HT-29 (cell line): ENCODE measurements at regions not wholly inside any gene's neighbourhood (a gene's known extent, or its start where the extent isn't known, plus 50 kb on each side); places are given as distances from the start of the nearest gene placed in this dataset.
"Not testable (repeated sequence)": the region's sequence is repeated elsewhere in the genome, so short reads cannot be mapped to it uniquely, and the experiment has no call there.

ENCODE experiments used
- DNase-seq: peaks from one replicate; pipeline ENCODE4 v3.0.0-alpha.2; 2015; ENCODE audit warnings: low spot score

GRCh38 chr16:35102780-35103403 lies 1643.5 kb downstream of the TP53TG3F start:
- DNase-seq = peak; percentile 48

DNA sequence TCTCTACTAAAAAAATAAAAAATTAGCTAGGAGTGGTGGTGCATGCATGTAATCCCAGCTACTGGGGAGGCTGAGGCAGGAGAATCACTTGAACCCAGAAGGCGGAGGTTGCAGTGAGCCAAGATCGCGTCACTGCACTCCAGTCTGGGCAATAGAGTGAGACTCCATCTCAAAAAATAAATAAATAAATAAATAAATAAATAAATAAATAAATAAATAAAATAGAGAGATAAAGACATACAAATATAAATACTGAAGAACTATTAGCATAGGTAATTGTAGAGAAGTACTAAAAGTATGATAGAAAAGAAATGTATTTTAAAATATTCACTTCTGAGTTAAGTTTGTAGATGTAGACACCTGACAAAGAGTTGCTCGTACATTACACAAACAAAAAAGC lies 1652.4 kb downstream of the TP53TG3F start:
- not testable (repeated sequence) for DNase-seq

- DNase-seq = no peak
Observed at GRCh38 chr16:35131429-35131828, 1672.0 kb downstream of the TP53TG3F start.

GRCh38 chr16:35134471-35134870 lies 1675.1 kb downstream of the TP53TG3F start:
- DNase-seq = no peak

GRCh38 chr16:35140293-35140986 lies 1681.0 kb downstream of the TP53TG3F start:
- DNase-seq = no peak

- DNase-seq = no peak
Observed at GRCh38 chr16:35141303-35141702, 1681.9 kb downstream of the TP53TG3F start.

GRCh38 chr16:35142147-35142808 lies 1682.9 kb downstream of the TP53TG3F start:
- DNase-seq = no peak

GRCh38 chr16:35142809-35143192 lies 1683.4 kb downstream of the TP53TG3F start:
- DNase-seq = no peak

GRCh38 chr16:35144212-35144932 lies 1685.0 kb downstream of the TP53TG3F start:
- no peak for DNase-seq

DNA sequence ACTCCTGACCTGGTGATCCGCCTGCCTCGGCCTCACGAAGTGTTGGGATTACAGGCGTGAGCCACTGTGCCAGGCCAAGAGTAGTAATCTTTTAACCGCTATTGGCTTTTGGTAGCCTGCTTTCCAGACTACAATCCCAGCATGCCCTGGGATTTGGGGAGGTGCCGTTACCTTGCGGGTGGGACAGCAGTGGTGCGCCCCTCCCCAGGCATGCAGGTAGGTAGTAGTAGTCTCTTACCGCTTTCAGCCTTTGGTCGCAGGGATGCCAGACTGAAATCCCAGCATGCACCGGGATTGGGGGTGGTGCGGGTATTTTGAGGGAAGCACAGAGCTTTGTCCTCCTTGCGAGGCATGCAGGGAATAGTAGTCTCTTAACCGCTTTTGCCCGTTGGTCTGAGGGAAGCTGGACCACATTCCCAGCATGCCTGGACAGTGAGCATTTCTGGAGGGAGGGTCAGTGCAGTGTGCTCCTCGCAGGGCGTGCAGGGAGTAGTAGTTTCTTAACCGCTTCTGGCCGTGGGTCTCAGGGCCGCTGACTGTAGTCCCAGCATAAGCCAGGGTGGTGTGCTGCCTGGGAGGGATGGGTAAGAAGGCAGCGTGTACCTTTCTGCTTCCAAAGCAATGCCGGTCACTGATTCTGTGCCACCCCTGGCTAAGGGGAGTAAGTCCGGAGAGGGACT lies 1686.8 kb downstream of the TP53TG3F start:
- DNase-seq = no peak

DNA sequence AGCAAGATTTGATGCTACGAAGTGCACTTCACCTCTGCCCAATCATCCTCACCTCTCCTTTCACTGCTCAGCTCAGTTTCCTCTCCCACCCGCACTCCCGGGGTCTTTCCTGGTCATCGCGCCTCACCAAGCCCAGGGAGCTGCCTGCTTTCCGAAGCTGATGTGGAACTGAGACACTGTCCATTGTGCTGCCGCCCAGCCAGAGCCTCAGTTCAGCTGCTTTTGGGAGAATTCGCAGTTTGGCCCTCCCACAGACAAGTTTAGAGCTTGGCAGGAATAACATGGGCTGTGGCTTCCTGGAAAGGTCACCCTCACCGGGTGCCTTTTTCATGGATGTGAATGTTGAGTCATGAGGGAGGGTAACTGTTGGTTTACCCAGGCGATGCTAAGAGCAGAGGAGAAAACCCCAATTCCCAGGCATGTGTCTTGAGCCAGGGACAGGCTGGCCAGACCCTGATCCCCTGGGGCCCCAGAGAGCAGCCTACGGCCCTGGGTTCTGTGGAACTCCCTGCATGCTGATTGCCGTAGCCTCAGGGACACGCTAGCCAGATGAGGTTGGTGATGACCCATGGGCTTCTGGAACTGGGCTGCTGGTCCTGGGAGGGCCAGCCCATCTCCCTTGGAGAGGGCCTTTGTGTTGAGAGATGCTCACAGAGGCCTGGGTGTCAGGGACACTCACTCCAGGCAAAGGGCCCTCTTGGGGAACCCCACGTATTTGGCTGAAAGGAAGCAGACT lies 1687.5 kb downstream of the TP53TG3F start:
- DNase-seq = no peak

- no peak for DNase-seq
Observed at GRCh38 chr16:35147556-35148504, 1688.4 kb downstream of the TP53TG3F start.

GRCh38 chr16:35148748-35149147 lies 1689.3 kb downstream of the TP53TG3F start:
- DNase-seq = no peak

- no peak for DNase-seq
Observed at GRCh38 chr16:35149550-35149949, 1690.1 kb downstream of the TP53TG3F start.

DNA sequence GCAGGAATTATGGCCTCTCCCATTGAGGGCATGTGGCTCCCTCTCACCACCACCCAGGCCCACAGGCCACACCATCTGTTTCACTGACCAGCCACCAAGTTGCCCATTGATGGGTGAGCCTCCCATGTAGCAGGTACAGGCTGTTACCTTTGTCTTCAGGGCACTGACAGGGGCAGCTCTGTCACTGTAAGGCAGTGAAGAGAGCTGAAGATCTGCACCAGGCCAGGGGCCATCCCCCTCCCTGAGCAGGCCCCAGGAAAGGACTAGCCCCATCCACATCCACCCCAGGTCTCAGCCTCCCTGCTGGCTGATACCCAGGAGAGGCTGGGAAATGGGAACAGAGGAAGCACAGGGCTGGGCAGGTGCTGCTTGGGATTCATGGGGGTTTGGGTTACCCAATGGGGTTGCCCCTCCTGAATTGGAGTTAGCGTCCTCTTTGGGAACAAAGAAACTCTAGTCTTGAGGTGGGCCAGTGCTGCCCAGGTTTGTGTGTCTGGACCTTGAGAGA lies 1691.4 kb downstream of the TP53TG3F start:
- DNase-seq = no peak

DNA sequence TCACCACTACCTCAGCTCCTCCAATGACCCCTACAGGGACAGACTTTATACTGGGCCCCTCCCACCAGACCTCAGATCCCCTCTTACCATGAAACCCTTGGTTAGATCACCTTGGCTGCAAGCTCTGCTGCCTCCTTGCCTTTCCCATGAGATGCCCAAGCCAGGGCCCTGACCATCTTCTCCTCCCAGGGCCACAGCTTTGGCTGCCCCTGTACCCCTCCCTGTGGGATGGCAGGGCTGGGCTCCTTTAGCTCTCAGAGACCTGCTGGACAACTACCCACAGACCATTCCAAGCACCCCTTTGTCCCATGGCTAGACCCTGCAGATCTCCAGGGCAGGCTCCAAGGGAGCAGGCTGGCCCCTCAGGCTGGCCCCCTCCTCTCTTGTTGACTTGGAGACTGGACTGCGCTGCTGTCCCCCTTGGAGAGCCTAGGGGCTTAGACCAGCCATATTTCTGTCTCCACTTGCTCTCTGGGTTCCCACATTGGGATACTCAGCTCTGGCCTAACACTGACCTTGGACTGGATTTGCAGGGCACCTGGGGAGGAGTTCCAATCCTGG lies 1692.7 kb downstream of the TP53TG3F start:
- DNase-seq = no peak

GRCh38 chr16:35154627-35155026 lies 1695.2 kb downstream of the TP53TG3F start:
- DNase-seq = no peak

DNA sequence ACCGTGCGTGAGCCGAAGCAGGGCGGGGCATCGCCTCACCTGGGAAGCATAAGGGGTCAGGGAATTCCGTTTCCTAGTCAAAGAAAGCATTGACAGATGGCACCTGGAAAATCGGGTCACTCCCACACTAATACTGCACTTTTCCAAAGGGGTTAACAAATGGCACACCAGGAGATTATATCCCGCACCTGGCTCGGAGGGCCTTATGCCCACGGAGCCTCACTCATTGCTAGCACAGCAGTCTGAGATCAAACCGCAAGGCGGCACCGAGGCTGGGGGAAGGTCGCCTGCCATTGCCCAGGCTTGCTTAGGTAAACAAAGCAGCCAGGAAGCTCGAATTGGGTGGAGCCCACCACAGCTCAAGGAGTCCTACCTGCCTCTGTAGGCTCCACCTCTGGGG lies 1698.1 kb downstream of the TP53TG3F start:
- not testable (repeated sequence) for DNase-seq

DNA sequence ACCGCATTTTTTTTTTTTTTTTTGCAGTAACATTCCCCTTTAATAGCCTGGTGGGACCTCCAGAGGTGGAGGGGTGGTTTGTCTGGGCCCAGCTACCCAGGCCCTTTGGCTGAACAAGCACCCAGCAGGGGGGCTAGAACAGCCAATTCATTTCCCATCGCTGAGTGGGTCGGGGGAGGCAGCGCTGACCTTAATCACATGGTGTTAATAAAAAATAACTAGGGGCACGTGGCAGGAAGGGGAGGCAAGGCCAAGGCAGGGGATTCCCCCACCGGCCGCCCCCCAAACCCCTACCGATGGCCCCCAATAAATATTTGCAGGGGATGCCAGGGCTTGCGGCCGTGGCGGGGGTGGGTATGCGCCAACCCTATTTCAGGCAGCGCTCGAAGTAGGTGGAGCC lies 1709.9 kb downstream of the TP53TG3F start:
- DNase-seq = not testable (repeated sequence)
